HG03558 (cell line): ENCODE measurements at regions not wholly inside any gene's neighbourhood (a gene's known extent, or its start where the extent isn't known, plus 50 kb on each side); places are given as distances from the start of the nearest gene placed in this dataset.

Source experiments
- ATAC-seq: cut with Tn5 transposase; IDR thresholded peaks from one replicate; pipeline ENCODE4 v1.9.1; 2021; ENCODE audit warnings: moderate number of reproducible peaks; ENCODE audit not compliant: unreplicated experiment; ENCODE audit errors: extremely low read depth

DNA sequence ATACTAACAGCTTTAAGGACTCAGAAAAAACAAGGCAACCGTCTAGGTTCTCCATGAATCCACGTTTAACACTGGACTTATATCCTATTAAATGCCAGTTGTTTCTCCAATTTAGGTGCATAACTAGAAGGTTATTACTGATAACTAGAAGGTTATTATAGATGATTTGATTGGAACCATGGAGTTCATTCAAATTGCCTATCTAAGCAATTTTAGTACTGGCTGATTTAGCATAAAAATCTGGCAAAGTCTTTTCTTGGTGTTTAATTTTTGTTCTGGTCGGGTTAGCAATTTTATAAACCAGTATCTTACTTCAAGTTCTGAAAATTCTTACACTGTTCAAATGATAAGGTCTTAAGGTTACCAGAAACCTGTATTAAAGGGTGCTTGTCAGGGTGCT lies 672.8 kb upstream of the GNPDA2 start:
- no peak for ATAC-seq

DNA sequence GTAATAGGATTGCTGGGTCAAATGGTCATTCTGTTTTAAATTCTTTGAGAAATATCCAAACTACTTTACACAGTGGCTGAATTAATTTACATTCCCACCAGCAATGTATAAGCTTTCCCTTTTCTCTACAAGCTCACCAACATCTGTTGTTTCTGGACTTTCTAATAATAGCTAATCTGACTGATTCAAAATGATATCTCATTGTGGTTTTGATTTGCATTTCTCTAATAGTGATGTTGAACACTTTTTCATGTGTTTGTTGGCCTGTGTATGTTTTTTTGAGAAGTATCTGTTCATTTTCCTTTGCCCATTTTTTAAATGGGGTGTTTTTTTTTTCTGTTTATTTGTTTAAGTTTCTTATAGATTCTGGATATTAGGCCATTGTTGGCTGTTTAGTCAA lies 659.0 kb upstream of the GNPDA2 start:
- ATAC-seq, result no peak

- no peak for ATAC-seq
Observed at GRCh38 chr4:45370408-45370807, 644.1 kb upstream of the GNPDA2 start.

DNA sequence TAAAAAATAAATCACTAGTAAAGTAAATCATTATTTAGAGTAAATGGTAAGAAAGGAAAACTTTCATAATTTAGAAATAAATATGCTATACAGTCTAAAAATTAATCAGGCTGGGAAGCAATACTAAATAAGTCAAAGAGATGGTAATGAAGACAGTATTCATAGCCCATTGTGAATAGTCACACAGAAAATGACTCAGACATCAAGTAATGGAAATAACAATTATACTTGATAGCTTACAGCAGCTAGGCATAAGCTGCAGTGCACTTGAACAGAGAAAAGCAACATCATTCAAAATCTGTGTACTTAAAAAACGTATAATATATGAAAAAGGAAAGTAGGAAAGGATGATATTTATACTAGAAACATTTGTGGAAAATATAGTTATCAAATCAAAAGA lies 642.5 kb upstream of the GNPDA2 start:
- ATAC-seq, result no peak

DNA sequence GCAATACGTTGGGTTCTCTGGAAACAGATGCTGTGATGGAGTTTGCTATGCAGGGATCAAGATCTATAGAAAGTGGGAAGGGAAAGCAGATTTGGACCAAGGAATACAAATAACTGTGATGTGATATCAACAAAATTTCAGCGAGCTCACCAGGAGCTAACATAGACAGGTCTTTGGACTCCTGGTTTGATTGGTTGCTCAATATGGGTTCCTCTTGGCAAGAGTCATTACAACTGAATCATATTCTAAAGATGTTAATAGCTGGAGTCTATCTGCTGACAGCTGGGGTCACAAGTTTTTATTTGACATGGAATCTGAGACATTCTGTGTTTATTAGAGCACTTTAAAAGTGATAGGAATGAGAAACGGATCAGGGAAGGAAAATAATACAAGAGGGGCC lies 637.6 kb upstream of the GNPDA2 start:
- no peak for ATAC-seq

GRCh38 chr4:45358573-45359506 lies 632.5 kb upstream of the GNPDA2 start:
- ATAC-seq, result no peak

DNA sequence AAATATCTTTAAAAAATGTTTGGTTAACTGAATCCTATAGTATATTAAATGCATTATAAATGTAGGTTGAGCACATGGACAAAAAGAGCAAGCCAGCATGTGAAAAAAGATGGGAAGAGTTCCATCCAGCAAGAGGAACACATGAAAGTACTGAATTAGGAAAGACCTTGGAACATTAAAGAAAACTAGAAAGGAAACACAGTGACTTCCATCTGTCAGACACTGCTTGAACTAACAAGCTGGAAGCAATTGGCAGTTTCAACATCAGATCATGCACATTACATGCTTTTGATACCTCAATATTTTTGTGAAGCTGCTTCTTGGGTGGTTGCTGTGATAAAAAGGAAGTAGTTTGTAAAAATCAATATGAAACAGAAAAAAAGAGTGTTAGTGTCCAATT lies 626.8 kb upstream of the GNPDA2 start:
- no peak for ATAC-seq

DNA sequence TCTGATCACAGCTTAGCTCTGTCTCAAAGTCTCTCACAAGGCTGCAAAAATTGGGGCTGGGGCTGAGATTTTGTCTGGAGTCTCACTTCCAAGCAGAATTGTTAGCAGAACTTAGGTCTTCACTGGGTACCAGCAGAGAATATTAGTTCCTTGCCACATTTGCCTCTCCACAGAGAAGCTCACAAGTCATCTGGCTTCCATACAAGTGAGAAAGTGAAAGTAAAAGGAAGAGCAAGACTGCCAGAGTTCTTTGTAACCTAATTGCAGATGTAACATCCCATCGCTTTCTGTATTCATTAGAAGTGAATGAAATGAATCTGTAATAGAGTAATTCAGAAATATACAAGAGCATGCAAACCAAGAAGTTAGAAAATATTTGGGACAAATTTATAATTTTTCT lies 624.1 kb upstream of the GNPDA2 start:
- ATAC-seq, result no peak

GRCh38 chr4:45349859-45350258 lies 623.5 kb upstream of the GNPDA2 start:
- ATAC-seq, result no peak

GRCh38 chr4:45346816-45347435 lies 620.6 kb upstream of the GNPDA2 start:
- ATAC-seq, result no peak

DNA sequence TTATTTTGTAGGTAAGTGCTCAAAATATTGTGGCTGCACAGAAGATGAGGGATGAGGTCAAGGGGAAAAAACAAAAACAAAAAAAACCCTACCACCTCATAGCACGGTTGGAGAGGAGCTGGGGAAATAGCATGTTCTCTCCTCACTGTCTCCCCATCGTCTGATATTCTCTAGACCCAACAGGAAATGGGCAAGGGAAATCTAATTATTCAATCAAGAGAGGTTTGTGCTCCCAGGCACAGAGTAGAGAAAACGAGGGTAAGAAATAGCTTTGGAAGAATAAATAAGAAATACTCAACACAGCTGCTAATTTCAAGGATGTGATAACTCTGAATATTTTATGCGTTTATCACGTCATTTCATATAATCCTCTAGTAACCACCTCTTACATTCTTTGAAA lies 619.2 kb upstream of the GNPDA2 start:
- no peak for ATAC-seq

DNA sequence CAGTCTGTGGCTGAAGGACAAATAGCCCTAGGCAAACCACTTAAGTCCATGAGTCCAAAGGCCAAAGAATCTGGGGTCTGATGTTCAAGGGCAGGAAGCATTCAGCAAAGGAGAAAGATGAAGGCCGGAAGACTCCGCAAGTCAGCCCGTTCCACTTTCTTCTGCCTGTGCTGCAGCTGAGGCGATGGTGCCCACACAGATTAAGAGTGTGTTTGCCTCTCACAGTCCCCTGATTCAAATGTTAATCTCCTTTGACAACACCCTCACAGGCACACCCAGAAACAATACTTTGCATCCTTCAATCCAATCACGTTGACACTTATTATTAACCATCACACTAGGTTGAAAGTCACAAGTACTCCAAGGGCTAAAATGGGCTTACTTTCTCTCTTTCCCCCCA lies 605.4 kb upstream of the GNPDA2 start:
- no peak for ATAC-seq

GRCh38 chr4:45327544-45327943 lies 601.2 kb upstream of the GNPDA2 start:
- no peak for ATAC-seq

GRCh38 chr4:45324455-45325417 lies 598.4 kb upstream of the GNPDA2 start:
- ATAC-seq, result no peak

GRCh38 chr4:45323453-45324058 lies 597.2 kb upstream of the GNPDA2 start:
- ATAC-seq, result no peak

DNA sequence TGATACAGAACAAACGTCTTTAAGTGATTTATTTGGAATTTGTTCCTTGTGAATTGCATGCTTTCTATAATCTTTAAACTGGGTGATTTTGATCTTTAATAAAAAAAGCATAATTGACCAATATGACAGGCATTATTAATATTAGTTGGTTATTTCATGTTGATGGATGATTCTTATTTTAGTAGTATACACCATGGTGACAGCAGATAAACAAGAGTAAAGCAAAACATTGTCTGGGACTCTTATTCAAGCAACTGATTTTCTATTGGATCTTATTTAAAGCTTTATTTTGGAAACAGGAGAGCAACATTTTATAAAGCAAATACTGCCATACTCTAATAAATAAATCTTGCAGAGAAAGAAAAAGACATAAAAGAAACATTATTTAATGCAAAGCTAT lies 591.4 kb upstream of the GNPDA2 start:
- ATAC-seq, result no peak

- ATAC-seq, result no peak
Observed at GRCh38 chr4:45317276-45317675, 590.9 kb upstream of the GNPDA2 start.

DNA sequence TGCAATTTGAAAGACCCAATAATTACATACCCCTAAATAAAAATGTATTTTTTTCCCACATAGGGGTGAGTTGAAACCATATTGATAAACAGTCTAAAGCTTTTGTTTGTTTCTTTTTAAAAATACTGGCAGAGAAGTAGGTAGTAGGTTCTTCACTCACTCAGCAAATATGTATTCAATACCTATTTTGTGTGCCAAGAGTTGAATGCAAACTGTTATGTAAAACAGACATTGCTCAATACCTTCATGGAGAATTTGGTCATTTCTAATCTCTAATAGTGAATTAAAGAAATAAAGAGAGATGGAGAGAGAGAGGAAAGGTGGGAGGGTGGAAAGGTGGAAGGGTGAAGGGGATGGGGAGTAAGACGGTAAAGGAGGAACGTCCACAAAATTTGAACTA lies 589.9 kb upstream of the GNPDA2 start:
- no peak for ATAC-seq

GRCh38 chr4:45302828-45303227 lies 576.5 kb upstream of the GNPDA2 start:
- ATAC-seq, result no peak

- no peak for ATAC-seq
Observed at GRCh38 chr4:45294464-45294863, 568.1 kb upstream of the GNPDA2 start.
